ENCODE measurements at regions not wholly inside any gene's neighbourhood (a gene's known extent, or its start where the extent isn't known, plus 50 kb on each side); places are given as distances from the start of the nearest gene placed in this dataset.
A peak's percentile ranks its signal among the peaks of the same experiment; 100 is the strongest.

DNA sequence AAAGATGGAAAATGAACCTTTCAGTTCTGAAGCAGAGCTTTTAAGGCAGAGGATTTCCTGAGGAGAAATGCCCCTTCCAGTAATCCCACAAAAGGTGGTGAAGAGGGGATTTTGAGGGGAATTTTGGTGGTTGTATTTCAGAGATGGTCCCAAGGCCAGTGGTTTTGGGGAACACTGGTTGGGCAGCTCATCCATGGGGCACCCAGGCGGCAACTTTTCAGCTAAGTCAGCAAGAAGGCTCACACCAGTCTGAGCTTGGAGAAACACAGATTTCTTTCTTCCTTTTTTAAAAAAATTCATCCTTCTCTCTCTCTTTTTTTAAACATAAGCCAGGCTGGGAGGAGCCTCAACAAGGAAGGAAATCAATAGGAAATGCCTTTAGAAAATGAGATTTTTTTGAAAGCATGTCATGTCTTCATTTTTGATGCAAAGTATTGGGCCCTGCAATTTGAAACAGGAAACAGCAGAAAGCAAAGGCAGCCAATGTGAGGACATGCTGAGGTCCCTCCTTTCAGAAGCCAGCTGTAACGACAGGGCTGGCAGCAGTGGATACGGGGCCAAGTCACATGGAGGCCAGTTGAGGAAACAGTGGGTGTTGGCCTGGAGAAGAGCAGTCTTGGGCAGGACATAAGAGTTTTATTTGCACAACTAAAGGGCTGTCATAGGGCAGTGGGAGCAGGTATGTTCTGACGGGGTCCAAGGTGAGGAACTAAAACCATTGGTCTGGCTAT, 155.3 kb upstream of the KLF4 start:
- TF ChIP-seq POLR2AphosphoS5 (IDR thresholded peaks at IDR 0.05) (peak; percentile 37 to 47), POLR2A (IDR thresholded peaks at IDR 0.05; ENCODE audit: low read depth) (no peak), EP300 (IDR thresholded peaks at IDR 0.05) (no peak)
- TF ChIP-seq, protein P1, sequence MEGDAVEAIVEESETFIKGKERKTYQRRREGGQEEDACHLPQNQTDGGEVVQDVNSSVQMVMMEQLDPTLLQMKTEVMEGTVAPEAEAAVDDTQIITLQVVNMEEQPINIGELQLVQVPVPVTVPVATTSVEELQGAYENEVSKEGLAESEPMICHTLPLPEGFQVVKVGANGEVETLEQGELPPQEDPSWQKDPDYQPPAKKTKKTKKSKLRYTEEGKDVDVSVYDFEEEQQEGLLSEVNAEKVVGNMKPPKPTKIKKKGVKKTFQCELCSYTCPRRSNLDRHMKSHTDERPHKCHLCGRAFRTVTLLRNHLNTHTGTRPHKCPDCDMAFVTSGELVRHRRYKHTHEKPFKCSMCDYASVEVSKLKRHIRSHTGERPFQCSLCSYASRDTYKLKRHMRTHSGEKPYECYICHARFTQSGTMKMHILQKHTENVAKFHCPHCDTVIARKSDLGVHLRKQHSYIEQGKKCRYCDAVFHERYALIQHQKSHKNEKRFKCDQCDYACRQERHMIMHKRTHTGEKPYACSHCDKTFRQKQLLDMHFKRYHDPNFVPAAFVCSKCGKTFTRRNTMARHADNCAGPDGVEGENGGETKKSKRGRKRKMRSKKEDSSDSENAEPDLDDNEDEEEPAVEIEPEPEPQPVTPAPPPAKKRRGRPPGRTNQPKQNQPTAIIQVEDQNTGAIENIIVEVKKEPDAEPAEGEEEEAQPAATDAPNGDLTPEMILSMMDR (IDR thresholded peaks at IDR 0.05), result no peak
